ENCODE measurements at regions not wholly inside any gene's neighbourhood (a gene's known extent, or its start where the extent isn't known, plus 50 kb on each side); places are given as distances from the start of the nearest gene placed in this dataset.
"Not testable (repeated sequence)": the region's sequence is repeated elsewhere in the genome, so short reads cannot be mapped to it uniquely, and the experiment has no call there.

GRCh38 chr16:46392930-46393722 lies 228.1 kb downstream of the SHCBP1 start:
- TF ChIP-seq EZH2phosphoT487 (IDR thresholded peaks at IDR 0.05; ENCODE audit: insufficient read depth, low read depth); EZH2 (IDR thresholded peaks at IDR 0.05; ENCODE audit: insufficient read depth, poor library complexity, severe bottlenecking): not testable (repeated sequence)
